K562 (cell line): ENCODE measurements at regions not wholly inside any gene's neighbourhood (a gene's known extent, or its start where the extent isn't known, plus 50 kb on each side); places are given as distances from the start of the nearest gene placed in this dataset.

Source experiments
- BHLHE40 ChIP-seq: IDR thresholded peaks from 2 replicates; pipeline ENCODE4 v1.6.1; 2011; ENCODE audit warnings: low read length, improper control_type of control experiment
- CREB3L1 ChIP-seq: fragments of 450-650 bp; IDR thresholded peaks from 2 replicates; pipeline ENCODE4 v1.6.1; 2014; ENCODE audit warnings: low read depth, mild to moderate bottlenecking, moderate library complexity, borderline replicate concordance
- DIDO1 ChIP-seq: fragments of 450-650 bp; IDR thresholded peaks from 2 replicates; pipeline ENCODE4 v1.6.1; 2016; ENCODE audit warnings: low read depth, missing biosample characterization, missing genetic modification characterization
- GTF2E2 ChIP-seq: fragments of 200-800 bp; sonication (Bioruptor generic); IDR thresholded peaks from 2 replicates; pipeline ENCODE4 v1.6.1; 2016; ENCODE audit warnings: missing genetic modification characterization, missing compliant biosample characterization
- HSF4 ChIP-seq: fragments of 250-450 bp; sonication (Bioruptor Pico); IDR thresholded peaks from 2 replicates; pipeline ENCODE4 v2.1.2; 2022; ENCODE audit warnings: mild to moderate bottlenecking, moderate library complexity, borderline replicate concordance
- JUND ChIP-seq, 2 experiments: IDR thresholded peaks; 2 replicates in 1 of 2; 3 replicates in 1 of 2; pipeline ENCODE4 v1.6.1; 2011; ENCODE audit warnings: borderline replicate concordance in 2 of 2, low read depth in 2 of 2, low read length in 2 of 2, improper control_type of control experiment in 1 of 2, missing biosample characterization in 1 of 2, missing genetic modification characterization in 1 of 2, missing genetic modification reagents in 1 of 2
- POLR2AphosphoS5 ChIP-seq: IDR thresholded peaks from 2 replicates; pipeline ENCODE4 v1.6.1; 2011; ENCODE audit warnings: mild to moderate bottlenecking, low read depth, low read length, moderate library complexity; ENCODE audit not compliant: control insufficient read depth, insufficient read depth
- PREB ChIP-seq: sonication (generic); formaldehyde crosslinking; IDR thresholded peaks from 2 replicates; pipeline ENCODE4 v1.8.1; 2023; ENCODE audit warnings: mild to moderate bottlenecking, missing genetic modification reagents
- SMC3 ChIP-seq: conservative IDR thresholded peaks from 2 replicates; pipeline ENCODE4 v1.6.1; 2011; ENCODE audit warnings: low read depth, low read length, improper control_type of control experiment; ENCODE audit not compliant: insufficient read depth
- TBP ChIP-seq: optimal IDR thresholded peaks from 2 replicates; pipeline ENCODE3; 2011; ENCODE audit warnings: low read depth, low read length, improper control_type of control experiment
- TEAD4 ChIP-seq, 2 experiments: sonication (generic) in 1 of 2; formaldehyde crosslinking in 1 of 2; IDR thresholded peaks; 2 replicates each; pipeline versions ENCODE4 v1.6.1 to v1.8.0; 2012 to 2022; ENCODE audit warnings: borderline replicate concordance in 1 of 2, inconsistent platforms in 1 of 2, low read length in 1 of 2, mild to moderate bottlenecking in 1 of 2, missing genetic modification reagents in 1 of 2
- USF2 ChIP-seq: sonication (generic); formaldehyde crosslinking; IDR thresholded peaks from 2 replicates; pipeline ENCODE4 v1.5.0; 2020; ENCODE audit warnings: missing genetic modification reagents

- TF ChIP-seq TEAD4 (IDR thresholded peaks at IDR 0.05; ENCODE audit: low read length) (no peak), TEAD4 (CRISPR knock-in tag; IDR thresholded peaks at IDR 0.05; ENCODE audit: borderline replicate concordance) (no peak), GTF2E2 (tag) (no peak), POLR2AphosphoS5 (no peak), CREB3L1 (no peak), JUND (IDR thresholded peaks at IDR 0.05; ENCODE audit: borderline replicate concordance, low read depth, low read length) (no peak), JUND (tag; IDR thresholded peaks at IDR 0.05; ENCODE audit: borderline replicate concordance, low read depth, low read length) (no peak), BHLHE40 (no peak), HSF4 (CRISPR knock-in tag) (no peak), SMC3 (no peak), TBP (no peak), DIDO1 (tag) (no peak), PREB (CRISPR knock-in tag) (no peak), USF2 (CRISPR knock-in tag) (no peak)
These were observed 101.4 kb upstream of the IVNS1ABP start for GRCh38 chr1:185418472-185418871.
